ENCODE measurements at regions not wholly inside any gene's neighbourhood (a gene's known extent, or its start where the extent isn't known, plus 50 kb on each side); places are given as distances from the start of the nearest gene placed in this dataset.
"Not testable (repeated sequence)": the region's sequence is repeated elsewhere in the genome, so short reads cannot be mapped to it uniquely, and the experiment has no call there.

DNA sequence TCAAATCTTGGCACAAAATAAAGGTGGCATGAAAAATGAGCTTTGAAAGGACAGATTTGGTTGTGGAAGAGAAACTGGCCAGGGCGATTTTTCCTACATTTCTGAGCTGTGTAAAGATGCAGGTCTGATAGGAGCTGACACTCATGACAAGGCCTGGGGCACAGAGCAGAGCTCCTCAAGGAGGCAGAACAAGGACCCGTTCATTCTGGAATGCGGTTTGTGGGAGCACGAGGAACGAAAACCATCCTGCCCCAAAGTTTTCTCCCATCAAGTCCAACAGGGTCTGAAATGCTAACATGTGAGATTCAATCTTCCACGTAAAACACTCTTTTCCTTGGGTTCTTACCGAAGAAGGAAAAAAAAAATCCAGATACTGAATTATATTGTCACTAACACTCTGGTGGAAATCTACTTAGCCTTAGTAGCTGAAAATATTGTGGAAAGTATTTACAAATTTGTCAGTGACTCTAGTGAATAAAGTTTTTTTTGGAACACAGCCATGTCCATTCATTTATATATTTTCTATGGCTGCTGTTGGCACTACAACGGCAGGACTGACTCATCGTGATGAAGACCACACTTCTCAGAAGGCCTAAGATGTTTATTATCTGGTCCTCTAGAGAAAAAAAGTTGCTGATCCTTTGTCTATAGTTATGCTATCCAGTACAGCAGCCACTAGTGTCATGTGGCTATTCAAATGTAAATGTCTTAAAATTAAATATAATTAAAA lies 215.7 kb downstream of the BAMBI start:
- TF ChIP-seq, protein P1, sequence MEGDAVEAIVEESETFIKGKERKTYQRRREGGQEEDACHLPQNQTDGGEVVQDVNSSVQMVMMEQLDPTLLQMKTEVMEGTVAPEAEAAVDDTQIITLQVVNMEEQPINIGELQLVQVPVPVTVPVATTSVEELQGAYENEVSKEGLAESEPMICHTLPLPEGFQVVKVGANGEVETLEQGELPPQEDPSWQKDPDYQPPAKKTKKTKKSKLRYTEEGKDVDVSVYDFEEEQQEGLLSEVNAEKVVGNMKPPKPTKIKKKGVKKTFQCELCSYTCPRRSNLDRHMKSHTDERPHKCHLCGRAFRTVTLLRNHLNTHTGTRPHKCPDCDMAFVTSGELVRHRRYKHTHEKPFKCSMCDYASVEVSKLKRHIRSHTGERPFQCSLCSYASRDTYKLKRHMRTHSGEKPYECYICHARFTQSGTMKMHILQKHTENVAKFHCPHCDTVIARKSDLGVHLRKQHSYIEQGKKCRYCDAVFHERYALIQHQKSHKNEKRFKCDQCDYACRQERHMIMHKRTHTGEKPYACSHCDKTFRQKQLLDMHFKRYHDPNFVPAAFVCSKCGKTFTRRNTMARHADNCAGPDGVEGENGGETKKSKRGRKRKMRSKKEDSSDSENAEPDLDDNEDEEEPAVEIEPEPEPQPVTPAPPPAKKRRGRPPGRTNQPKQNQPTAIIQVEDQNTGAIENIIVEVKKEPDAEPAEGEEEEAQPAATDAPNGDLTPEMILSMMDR (IDR thresholded peaks at IDR 0.05), result no peak
- Histone ChIP-seq H3K9me3 (no peaks in the 10 kb centered on the region), H3K4me3 (no peak overlapping the region), H3K27me3 (no peaks in the 10 kb centered on the region), H3K27ac (no peak overlapping the region), H3K4me1 (no peaks in the 10 kb centered on the region), H3K36me3 (no peaks in the 10 kb centered on the region)
- intact Hi-C loops (cut with DNase I; ENCODE audit: low total_unique reads), result no loop called here
- no peak for DNase-seq

DNA sequence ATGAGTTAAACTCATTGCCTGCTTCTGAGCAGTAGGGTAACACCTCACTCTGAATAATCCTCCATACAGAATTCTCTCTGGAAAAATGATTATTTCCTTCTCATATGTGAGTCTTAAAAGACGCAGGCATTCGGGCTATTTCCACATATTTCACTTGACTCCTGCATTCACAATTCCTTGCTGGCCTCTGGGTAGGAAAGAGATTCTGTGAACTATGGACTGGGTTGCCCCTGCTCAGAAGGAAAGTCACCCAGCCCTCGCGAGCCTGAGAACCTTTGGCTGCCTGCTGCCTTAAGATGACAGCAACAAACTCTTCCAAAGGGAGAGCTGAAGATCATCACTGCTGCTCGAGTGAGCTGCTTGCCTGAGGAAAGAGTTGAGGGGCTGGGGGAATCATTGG lies 216.8 kb downstream of the BAMBI start:
- H3K4me3 ChIP-seq, result no peak overlapping the region
- TF ChIP-seq, protein P1 (IDR thresholded peaks at IDR 0.05), result no peak
- no peaks in the 10 kb centered on the region for H3K4me1 ChIP-seq
- no peaks in the 10 kb centered on the region for H3K36me3 ChIP-seq
- H3K27ac ChIP-seq, result no peak overlapping the region
- no peaks in the 10 kb centered on the region for H3K9me3 ChIP-seq
- DNase-seq, result no peak
- intact Hi-C loops (cut with DNase I; ENCODE audit: low total_unique reads), result no loop called here
- H3K27me3 ChIP-seq, result no peaks in the 10 kb centered on the region

DNA sequence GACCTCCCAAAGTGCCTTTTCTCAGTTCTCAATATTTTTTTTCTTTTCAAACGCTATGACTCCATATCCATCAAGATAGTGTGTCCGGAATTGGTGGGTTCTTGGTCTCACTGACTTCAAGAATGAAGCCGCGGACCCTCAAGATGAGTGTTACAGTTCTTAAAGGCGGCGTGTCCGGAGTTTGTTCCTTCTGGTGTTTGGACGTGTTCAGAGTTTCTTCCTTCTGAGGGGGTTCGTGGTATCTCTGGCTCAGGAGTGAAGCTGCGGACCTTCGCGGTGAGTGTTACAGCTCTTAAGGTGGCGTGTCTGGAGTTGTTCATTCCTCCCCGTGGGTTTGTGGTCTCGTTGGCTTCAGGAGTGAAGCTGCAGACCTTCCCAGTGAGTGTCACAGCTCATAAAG lies 218.3 kb downstream of the BAMBI start:
- intact Hi-C loops (cut with DNase I; ENCODE audit: low total_unique reads); H3K9me3 ChIP-seq; H3K27me3 ChIP-seq; H3K36me3 ChIP-seq; H3K4me1 ChIP-seq; H3K27ac ChIP-seq; H3K4me3 ChIP-seq; DNase-seq: not testable (repeated sequence)

DNA sequence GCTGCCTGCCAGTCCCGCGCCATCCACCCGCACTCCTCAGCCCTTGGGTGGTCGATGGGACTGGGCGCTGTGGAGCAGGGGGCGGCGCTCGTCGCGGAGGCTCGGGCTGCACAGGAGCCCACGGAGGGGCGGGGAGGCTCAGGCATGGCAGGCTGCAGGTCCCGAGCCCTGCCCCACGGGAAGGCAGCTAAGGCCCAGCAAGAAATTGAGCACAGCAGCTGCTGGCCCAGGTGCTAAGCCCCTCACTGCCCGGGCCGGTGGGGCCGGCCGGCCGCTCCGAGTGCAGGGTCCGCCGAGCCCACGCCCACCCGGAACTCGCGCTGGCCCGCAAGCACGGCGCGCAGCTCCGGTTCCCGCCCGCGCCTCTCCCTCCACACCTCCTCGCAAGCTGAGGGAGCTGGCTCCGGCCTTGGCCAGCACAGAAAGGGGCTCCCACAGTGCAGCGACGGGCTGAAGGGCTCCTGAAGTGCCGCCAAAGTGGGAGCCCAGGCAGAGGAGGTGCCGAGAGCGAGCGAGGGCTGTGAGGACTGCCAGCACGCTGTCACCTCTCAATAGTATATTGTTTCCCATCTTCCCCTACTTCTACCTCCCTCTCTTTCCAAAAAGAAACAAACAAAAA lies 219.6 kb downstream of the BAMBI start:
- H3K4me1 ChIP-seq; H3K27ac ChIP-seq; H3K4me3 ChIP-seq; DNase-seq; intact Hi-C loops (cut with DNase I; ENCODE audit: low total_unique reads); H3K36me3 ChIP-seq; H3K9me3 ChIP-seq; H3K27me3 ChIP-seq: not testable (repeated sequence)

DNA sequence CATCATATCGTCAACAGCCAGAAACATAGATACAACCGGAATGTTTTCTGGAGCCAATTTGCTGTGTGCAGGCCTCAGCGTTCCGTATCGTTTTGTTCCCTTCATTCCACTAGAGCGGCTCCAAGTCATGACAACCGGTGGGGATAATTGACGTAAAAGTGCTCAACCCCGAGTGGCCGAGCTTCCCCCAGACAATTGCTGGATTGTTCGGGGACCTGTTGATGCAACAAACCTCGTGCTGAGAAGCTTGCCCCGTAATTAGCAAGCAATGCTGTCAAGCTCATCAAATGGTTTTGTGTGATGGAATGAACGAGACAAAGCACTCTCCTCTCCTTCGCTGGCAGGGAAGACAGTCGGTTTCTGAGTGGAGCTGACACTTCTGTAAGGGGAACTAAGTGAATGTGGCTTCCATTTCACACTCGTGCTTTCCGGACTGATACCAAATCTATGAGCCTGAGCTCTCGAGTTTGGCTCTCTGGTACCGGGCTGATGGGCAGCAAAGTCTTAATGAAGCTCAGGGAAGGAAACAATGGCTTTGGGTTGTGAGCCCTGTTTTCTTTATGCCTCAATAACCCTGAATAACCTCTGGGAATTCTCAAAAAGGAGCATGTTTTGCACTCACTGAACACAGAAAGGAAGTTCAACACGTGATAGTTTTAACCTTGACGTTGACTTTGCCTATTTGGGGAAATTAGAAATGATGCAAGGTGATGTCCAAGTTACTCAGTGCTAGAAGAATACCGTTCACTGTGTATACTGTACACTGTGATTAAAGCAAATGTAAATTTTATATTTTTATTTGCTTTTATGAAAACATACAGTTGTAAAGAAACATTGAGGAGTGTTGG lies 220.5 kb downstream of the BAMBI start:
- H3K4me1 ChIP-seq, result peaks cover 0 to 4% (median 3%) of the 10 kb centered on the region in 4 donors
- DNase-seq, result no peak
- no peak overlapping the region for H3K27ac ChIP-seq
- no peaks in the 10 kb centered on the region for H3K27me3 ChIP-seq
- intact Hi-C loops (cut with DNase I; ENCODE audit: low total_unique reads), result no loop called here
- H3K4me3 ChIP-seq, result no peak overlapping the region
- H3K36me3 ChIP-seq, result no peaks in the 10 kb centered on the region
- TF ChIP-seq, protein P1 (IDR thresholded peaks at IDR 0.05), result no peak
- H3K9me3 ChIP-seq, result no peaks in the 10 kb centered on the region

DNA sequence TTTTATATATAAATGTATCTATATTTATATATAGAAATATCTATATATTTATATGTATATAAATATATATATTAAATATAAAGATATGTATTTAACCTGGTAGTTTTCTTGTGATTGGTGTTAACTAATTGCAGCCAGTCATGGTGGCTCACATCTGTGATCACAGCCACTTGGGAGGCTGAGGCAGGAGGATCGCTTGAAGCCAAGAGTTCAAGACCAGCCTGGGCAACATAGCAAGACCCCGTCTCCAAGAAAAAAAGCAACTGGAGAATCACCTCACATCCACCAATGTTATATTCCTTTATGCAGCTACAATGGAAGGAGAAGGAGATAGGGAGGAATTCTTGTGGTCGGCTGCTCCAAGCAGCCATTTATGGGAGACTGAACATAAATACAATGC lies 224.9 kb downstream of the BAMBI start:
- no peak for DNase-seq
- H3K4me1 ChIP-seq, result peaks cover 0 to 18% (median 9%) of the 10 kb centered on the region in 4 donors
- no peaks in the 10 kb centered on the region for H3K9me3 ChIP-seq
- TF ChIP-seq, protein P1 (IDR thresholded peaks at IDR 0.05), result no peak
- H3K4me3 ChIP-seq, result no peak overlapping the region
- H3K27ac ChIP-seq, result no peak overlapping the region
- H3K36me3 ChIP-seq, result no peaks in the 10 kb centered on the region
- intact Hi-C loops (cut with DNase I; ENCODE audit: low total_unique reads), result no loop called here
- no peaks in the 10 kb centered on the region for H3K27me3 ChIP-seq
